CD4-positive, alpha-beta T cell treated with Interleukin-6 at 100 ng/mL for 8 hours (primary cell): ENCODE measurements at regions not wholly inside any gene's neighbourhood (a gene's known extent, or its start where the extent isn't known, plus 50 kb on each side); places are given as distances from the start of the nearest gene placed in this dataset.

ENCODE experiments used
- DNase-seq: peaks from one replicate; pipeline ENCODE4 v3.0.0-alpha.2; 2020; ENCODE audit warnings: mixed read lengths, low spot score

GRCh38 chr5:68711293-68712200, 382.3 kb upstream of the SLC30A5 start:
- peak; percentile 3 for DNase-seq

GRCh38 chr5:68714810-68715209, 379.0 kb upstream of the SLC30A5 start:
- no peak for DNase-seq

DNA sequence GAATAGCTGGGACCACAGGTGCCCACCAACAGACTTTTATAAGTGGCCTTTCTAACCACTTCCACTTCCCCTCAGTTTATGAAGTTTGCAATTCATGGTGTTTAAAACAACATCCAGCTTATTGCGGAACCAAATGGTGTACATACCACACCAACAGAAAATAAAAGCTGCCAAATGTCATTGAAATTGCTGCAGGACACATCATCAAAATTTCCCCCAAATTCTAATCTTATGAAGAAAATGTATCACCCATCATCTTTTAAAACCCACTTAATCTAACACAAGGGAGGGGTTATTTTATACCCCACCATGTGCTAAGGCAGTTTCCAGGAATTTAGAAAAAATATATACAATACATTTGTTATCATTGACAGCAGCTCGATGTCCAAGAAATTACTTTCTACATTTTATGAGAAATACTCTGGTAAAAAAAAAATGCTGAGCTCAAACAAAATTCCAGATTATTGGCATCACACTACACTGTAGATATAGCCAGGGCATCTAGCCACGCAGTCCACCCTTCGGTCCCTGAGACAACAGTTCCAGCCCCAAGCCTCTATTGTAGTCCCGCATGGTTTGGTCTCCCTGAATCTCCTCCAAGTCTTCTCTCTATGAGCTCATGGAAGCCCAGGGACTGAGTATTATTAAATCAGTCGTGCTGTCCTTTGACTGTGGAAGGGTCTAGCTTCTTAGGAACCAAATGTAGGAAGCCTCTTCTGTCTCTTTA, 372.8 kb upstream of the SLC30A5 start:
- DNase-seq, result no peak

- DNase-seq, result no peak
Observed at GRCh38 chr5:68722357-68722756, 371.5 kb upstream of the SLC30A5 start.

GRCh38 chr5:68725905-68726683, 367.7 kb upstream of the SLC30A5 start:
- no peak for DNase-seq

DNA sequence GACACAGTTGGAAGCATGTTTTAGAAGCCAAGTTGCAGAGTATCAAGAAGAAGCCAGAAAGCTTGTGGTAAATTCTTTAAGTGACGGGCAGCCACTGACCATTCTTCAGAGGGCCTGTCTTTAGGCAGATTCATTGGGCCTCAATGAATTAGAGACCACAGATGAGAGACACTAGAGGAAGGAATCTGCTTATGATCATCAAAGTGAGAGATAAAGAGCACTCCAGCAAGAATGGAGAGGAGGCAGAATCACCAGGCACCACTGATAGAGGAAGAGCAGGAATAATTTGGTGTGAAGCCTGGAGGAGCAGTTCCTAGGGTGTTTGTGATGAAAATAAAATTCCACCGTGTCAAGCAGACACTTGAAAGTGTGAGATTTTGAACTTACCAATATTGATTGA, 365.9 kb upstream of the SLC30A5 start:
- DNase-seq, result no peak

DNA sequence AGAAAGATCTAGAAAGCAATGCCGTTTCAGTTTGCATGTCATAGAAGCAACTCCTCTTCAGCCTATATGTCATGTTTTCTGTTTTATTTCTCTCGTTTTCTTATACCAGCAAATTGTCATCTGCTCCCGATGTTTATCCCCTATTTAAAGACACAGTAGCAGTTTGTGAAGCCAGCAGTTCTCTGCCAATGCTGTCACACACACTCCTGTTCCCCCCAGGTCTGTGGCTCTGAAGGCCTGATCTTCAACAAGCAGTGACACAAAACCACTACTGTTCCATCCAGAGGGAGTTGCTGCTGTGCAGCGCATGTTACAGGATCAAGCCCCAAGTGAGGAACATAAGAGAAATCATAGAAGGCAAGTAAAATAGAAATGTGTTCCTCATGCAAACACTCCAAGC, 364.1 kb upstream of the SLC30A5 start:
- DNase-seq, result no peak

GRCh38 chr5:68730220-68730978, 363.4 kb upstream of the SLC30A5 start:
- no peak for DNase-seq

GRCh38 chr5:68730979-68731654, 362.7 kb upstream of the SLC30A5 start:
- no peak for DNase-seq

- DNase-seq, result no peak
Observed at GRCh38 chr5:68732251-68732650, 361.6 kb upstream of the SLC30A5 start.

- no peak for DNase-seq
Observed at GRCh38 chr5:68734781-68735180, 359.0 kb upstream of the SLC30A5 start.

- DNase-seq, result no peak
Observed at GRCh38 chr5:68738236-68738635, 355.6 kb upstream of the SLC30A5 start.

- no peak for DNase-seq
Observed at GRCh38 chr5:68738841-68739240, 355.0 kb upstream of the SLC30A5 start.

DNA sequence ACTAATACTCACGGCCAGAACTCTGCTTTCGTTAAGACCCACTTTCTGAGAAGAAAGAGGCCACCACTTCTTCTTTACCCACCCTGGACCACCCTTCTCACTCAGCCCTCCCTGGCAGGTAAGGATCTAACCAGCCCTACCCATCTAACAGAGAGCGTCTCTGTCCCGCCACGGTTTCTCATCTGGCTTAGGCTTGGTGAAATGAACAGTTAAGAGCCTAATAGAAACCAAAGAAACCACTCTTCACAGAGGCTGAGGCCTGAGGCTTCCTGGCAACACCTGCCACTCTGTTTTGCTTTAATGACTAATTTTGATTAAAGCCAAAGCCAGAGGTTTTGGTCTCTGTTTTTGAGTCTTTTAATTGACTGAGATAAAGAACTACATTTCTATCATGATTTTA, 354.1 kb upstream of the SLC30A5 start:
- no peak for DNase-seq

DNA sequence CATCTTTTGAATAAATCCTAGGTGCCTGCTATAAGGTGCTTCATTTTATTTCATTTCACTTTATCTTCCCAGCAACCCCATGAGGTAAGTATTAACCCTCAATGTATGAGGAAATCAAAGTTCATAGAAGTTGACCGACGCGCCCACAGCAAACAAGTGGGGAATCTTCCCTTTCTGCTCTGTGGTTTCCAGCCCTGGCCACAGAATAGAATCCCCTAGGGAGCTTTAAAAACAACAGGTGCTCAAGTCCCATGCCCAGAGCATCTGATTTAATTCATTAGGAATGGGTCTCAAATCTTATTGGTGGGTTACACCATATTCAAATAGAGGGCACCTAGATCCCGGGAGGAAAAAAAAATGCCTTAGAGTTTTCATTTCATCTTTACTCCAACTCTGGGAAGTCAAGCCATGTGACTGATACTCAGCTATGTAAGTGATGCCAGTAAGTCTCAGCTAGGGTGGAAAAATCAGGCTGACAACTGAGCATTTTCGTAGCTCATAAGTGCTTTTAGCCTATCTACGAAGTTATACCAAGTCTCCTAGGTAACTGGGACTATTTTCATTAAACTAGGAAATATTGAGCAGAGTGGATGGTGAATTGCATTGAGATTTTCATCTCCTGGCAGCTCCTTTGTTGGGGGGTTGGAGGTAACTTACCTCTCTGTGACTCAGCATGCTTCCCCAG, 353.4 kb upstream of the SLC30A5 start:
- no peak for DNase-seq

GRCh38 chr5:68744206-68744605, 349.6 kb upstream of the SLC30A5 start:
- DNase-seq, result no peak

- no peak for DNase-seq
Observed at GRCh38 chr5:68745448-68745847, 348.4 kb upstream of the SLC30A5 start.

- DNase-seq, result no peak
Observed at GRCh38 chr5:68746220-68746619, 347.6 kb upstream of the SLC30A5 start.

DNA sequence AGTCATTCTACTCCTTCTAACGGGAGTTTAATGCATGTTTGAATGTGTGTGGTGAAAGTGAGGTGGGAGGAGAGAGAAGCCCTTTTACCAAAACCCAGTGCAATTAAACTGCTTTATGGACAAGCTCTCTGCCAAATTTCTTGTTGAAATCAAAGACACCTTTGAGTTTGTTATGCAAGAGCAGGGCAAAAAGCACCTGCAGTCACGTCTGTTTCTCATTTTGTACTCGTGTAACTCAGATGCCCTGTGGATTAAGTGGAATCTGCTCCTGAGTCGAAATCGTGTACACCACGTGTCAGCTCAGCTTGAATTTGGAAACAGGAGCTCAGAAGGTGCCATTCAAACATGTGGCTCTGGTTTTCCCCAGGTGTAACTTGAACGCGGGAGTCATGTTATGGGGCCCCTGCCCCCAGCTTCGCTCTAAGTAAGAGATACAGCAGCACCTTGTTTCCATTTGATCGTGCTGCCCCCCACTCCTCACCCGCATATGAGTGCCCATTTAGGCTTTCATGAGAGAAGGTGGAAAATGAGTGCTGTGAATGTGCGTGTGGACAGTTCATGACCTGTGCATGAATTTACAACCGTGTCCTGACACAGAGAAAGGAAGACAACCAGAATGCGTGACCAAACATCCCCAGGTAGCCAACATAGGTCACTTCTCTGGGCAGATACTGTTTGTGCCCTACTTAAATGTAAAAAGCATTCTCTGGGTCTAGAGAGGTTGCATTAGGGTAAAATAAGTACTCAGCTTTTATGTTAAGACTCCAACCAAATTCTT, 347.0 kb upstream of the SLC30A5 start:
- no peak for DNase-seq

DNA sequence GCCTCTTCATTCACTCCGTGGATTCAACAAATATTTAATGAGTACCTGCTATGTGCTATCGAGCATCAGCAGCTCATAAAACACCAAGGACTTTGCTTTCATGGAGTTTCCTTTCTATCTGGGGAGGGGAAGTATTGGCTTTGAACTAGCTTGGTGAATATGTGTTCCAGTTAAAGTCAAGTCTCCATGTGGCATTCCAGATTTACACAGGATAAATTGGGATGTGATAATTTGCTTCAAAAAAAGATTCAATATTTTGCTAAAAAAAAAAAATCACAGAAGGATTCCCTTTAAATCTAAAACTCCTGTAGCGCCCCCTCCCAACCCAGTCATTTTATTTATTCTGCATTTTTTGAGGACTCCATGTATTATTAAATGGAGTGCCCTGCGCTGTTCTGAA, 346.3 kb upstream of the SLC30A5 start:
- DNase-seq, result no peak
